ENCODE measurements at regions not wholly inside any gene's neighbourhood (a gene's known extent, or its start where the extent isn't known, plus 50 kb on each side); places are given as distances from the start of the nearest gene placed in this dataset.

- TF ChIP-seq, protein P1, sequence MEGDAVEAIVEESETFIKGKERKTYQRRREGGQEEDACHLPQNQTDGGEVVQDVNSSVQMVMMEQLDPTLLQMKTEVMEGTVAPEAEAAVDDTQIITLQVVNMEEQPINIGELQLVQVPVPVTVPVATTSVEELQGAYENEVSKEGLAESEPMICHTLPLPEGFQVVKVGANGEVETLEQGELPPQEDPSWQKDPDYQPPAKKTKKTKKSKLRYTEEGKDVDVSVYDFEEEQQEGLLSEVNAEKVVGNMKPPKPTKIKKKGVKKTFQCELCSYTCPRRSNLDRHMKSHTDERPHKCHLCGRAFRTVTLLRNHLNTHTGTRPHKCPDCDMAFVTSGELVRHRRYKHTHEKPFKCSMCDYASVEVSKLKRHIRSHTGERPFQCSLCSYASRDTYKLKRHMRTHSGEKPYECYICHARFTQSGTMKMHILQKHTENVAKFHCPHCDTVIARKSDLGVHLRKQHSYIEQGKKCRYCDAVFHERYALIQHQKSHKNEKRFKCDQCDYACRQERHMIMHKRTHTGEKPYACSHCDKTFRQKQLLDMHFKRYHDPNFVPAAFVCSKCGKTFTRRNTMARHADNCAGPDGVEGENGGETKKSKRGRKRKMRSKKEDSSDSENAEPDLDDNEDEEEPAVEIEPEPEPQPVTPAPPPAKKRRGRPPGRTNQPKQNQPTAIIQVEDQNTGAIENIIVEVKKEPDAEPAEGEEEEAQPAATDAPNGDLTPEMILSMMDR (IDR thresholded peaks at IDR 0.05), result no peak
- no peak for TF ChIP-seq POLR2A (IDR thresholded peaks at IDR 0.05)
Observed at GRCh38 chr7:19284136-19284535, 138.9 kb upstream of the FERD3L start.

Data from breast epithelium (tissue), 3 donors.